A549 (cell line): ENCODE measurements at regions not wholly inside any gene's neighbourhood (a gene's known extent, or its start where the extent isn't known, plus 50 kb on each side); places are given as distances from the start of the nearest gene placed in this dataset.
"Not testable (repeated sequence)": the region's sequence is repeated elsewhere in the genome, so short reads cannot be mapped to it uniquely, and the experiment has no call there.

ENCODE experiments used
- ATAC-seq, 2 experiments: fragments of 200-7000 bp in 1 of 2; fragments of >200 bp in 1 of 2; cut with Nextera tagmentation in 1 of 2; cut with Tn5 transposase in 1 of 2; 3 replicates each; pipeline versions ENCODE4 v1.8.0 to v1.9.1; 2018 to 2020; ENCODE audit warnings: mild to moderate bottlenecking in 1 of 2, moderate library complexity in 1 of 2
- CTCF ChIA-PET: fragments of 300-600 bp; sonication (Branson Sonifier 250); formaldehyde crosslinking; extraction: SDS; loops from one replicate; lab custom pipeline; 2021; ENCODE audit warnings: antibody characterized with exemption, inconsistent platforms; lab: Yijun Ruan, JAX
- POLR2A ChIA-PET: fragments of 350-600 bp; formaldehyde crosslinking; extraction: SDS; loops from one replicate; lab custom pipeline; 2021; ENCODE audit warnings: antibody characterized with exemption, inconsistent platforms; lab: Yijun Ruan, JAX
- DNase-seq, 2 experiments: peaks; one replicate each; pipeline versions ENCODE4 v3.0.0 to v3.0.0-alpha.2; 2011 to 2016; ENCODE audit warnings: low read depth in 1 of 2, low spot score in 1 of 2
- FAIRE-seq: peaks from 2 replicates; lab custom pipeline; 2011; peaks lifted over from hg19 to GRCh38; lab: Jason Lieb, UNC
- H3K27ac ChIP-seq, 2 experiments: fragments of >200 bp; sonication (Bioruptor Twin); formaldehyde crosslinking; 3 replicates each; pipeline ENCODE4 v1.5.1; 2016 to 2017
- H3K4me1 ChIP-seq: fragments of >200 bp; sonication (Bioruptor Twin); formaldehyde crosslinking; 3 replicates; pipeline ENCODE4 v1.6.1; 2016
- H3K4me2 ChIP-seq: fragments of >200 bp; sonication (Bioruptor Twin); formaldehyde crosslinking; 3 replicates; pipeline ENCODE4 v1.6.1; 2016
- H3K4me3 ChIP-seq: fragments of >200 bp; sonication (Bioruptor Twin); formaldehyde crosslinking; 3 replicates; pipeline ENCODE4 v1.5.1; 2016
- H3K9me3 ChIP-seq: fragments of >200 bp; sonication (Bioruptor Twin); formaldehyde crosslinking; 3 replicates; pipeline ENCODE4 v1.6.1; 2016
- BHLHE40 ChIP-seq: IDR thresholded peaks from 2 replicates; pipeline ENCODE4 v1.6.1; 2012; ENCODE audit warnings: low read depth, low read length, inconsistent platforms
- CBX8 ChIP-seq: fragments of 200-600 bp; sonication (generic); IDR thresholded peaks from 2 replicates; pipeline ENCODE4 v1.6.1; 2016
- CEBPB ChIP-seq, 2 experiments: fragments of >200 bp in 1 of 2; sonication (Bioruptor Twin) in 1 of 2; formaldehyde crosslinking in 1 of 2; IDR thresholded peaks; 2 replicates each; pipeline ENCODE4 v1.6.1; 2012 to 2016
- EHF ChIP-seq: fragments of 250-450 bp; sonication (Bioruptor Pico); IDR thresholded peaks from 2 replicates; pipeline ENCODE4 v1.5.0; 2020; ENCODE audit warnings: mild to moderate bottlenecking
- FOSL2 ChIP-seq, 2 experiments: fragments of 450-650 bp in 1 of 2; fragments of >200 bp in 1 of 2; sonication (Bioruptor Twin) in 1 of 2; formaldehyde crosslinking; IDR thresholded peaks; 2 replicates each; pipeline versions ENCODE4 v1.5.0 to v1.6.1; 2016 to 2020; ENCODE audit warnings: mild to moderate bottlenecking in 1 of 2, moderate library complexity in 1 of 2
- GATA3 ChIP-seq: IDR thresholded peaks from 2 replicates; pipeline ENCODE4 v1.6.1; 2012; ENCODE audit warnings: borderline replicate concordance
- HOXB13 ChIP-seq: fragments of 250-450 bp; sonication (Bioruptor Pico); IDR thresholded peaks from 2 replicates; pipeline ENCODE4 v1.5.0; 2020; ENCODE audit warnings: low read depth, mild to moderate bottlenecking, moderate library complexity
- HOXB5 ChIP-seq: fragments of 250-450 bp; sonication (Bioruptor Pico); IDR thresholded peaks from 2 replicates; pipeline ENCODE4 v1.5.0; 2020; ENCODE audit warnings: mild to moderate bottlenecking, moderate library complexity
- JUNB ChIP-seq: fragments of >200 bp; sonication (Bioruptor Twin); formaldehyde crosslinking; IDR thresholded peaks from 2 replicates; pipeline ENCODE4 v1.6.1; 2016
- MAFK ChIP-seq: fragments of 450-650 bp; IDR thresholded peaks from 2 replicates; pipeline ENCODE4 v1.6.1; 2014; ENCODE audit not compliant: partially characterized antibody
- MYC ChIP-seq: IDR thresholded peaks from 2 replicates; pipeline ENCODE4 v1.6.1; 2012; ENCODE audit warnings: mild to moderate bottlenecking, inconsistent platforms, low read length, improper control_type of control experiment, borderline replicate concordance
- NR3C1 ChIP-seq: fragments of >200 bp; sonication (Bioruptor Twin); formaldehyde crosslinking; IDR thresholded peaks from 3 replicates; pipeline ENCODE4 v1.6.1; 2017
- POLR2AphosphoS2 ChIP-seq: conservative IDR thresholded peaks from 2 replicates; pipeline ENCODE4 v1.6.1; 2012; ENCODE audit warnings: low read length, improper control_type of control experiment, inconsistent platforms
- RARB ChIP-seq: fragments of 250-450 bp; sonication (Bioruptor Pico); IDR thresholded peaks from 2 replicates; pipeline ENCODE4 v1.8.0; 2021; ENCODE audit warnings: mild to moderate bottlenecking, moderate library complexity
- RNF2 ChIP-seq: fragments of 200-600 bp; sonication (generic); IDR thresholded peaks from 2 replicates; pipeline ENCODE4 v1.6.1; 2016; ENCODE audit warnings: low read depth, mild to moderate bottlenecking, antibody characterized with exemption, moderate library complexity, borderline replicate concordance
- TFCP2L1 ChIP-seq: fragments of 250-450 bp; sonication (Bioruptor Pico); IDR thresholded peaks from 2 replicates; pipeline ENCODE4 v1.5.0; 2021; ENCODE audit warnings: mild to moderate bottlenecking
- ZFP36 ChIP-seq: fragments of 450-650 bp; IDR thresholded peaks from 2 replicates; pipeline ENCODE4 v1.6.1; 2014; ENCODE audit warnings: borderline replicate concordance; ENCODE audit not compliant: partially characterized antibody
- ZNF302 ChIP-seq: fragments of 250-450 bp; sonication (Bioruptor Pico); IDR thresholded peaks from 2 replicates; pipeline ENCODE4 v1.9.0; 2021; ENCODE audit warnings: inconsistent platforms, mild to moderate bottlenecking, moderate library complexity
- WGBS: methylation state at CpG from one replicate; pipeline ENCODE4 v1.1.6; 2017; ENCODE audit errors: missing lambda C conversion rate; 5-methylcytosine and 5-hydroxymethylcytosine counted together
- TF ChIP-seq, protein P1 (sequence below): fragments of 200-600 bp; sonication (generic); IDR thresholded peaks from 2 replicates; pipeline ENCODE4 v1.6.1; 2016; ENCODE audit warnings: antibody characterized with exemption, mild to moderate bottlenecking, moderate library complexity
- TF ChIP-seq, protein P2 (sequence below): IDR thresholded peaks from 2 replicates; pipeline ENCODE4 v1.6.1; 2012
- TF ChIP-seq, protein P3 (sequence below): IDR thresholded peaks from 2 replicates; pipeline ENCODE4 v1.6.1; 2012; ENCODE audit warnings: low read depth, borderline replicate concordance
- TF ChIP-seq, protein P4 (sequence below): fragments of 450-650 bp; IDR thresholded peaks from 2 replicates; pipeline ENCODE4 v1.6.1; 2014; ENCODE audit warnings: antibody characterized with exemption

DNA sequence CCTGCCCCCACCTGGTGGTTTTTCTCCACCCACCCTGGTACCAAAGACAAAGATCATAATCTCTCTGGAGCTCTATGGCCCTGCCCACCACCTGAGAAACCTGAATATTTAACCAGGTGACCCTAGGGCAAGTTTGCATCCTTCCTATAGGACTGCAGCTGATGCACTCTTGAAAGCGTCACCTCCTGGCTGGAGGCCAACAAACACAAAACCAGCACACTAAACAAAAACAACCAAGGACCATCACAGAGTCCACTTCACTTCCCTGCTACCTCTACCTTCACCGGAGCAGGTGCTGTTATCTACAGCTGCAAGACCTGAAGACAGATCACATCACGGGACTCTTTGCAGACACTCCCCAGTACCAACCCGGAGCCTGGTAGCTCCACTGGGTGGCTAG, 296.7 kb upstream of the FGF13 start:
- DNase-seq (no peak), FAIRE-seq (no peak), ATAC-seq (no peak)
- no peak overlapping the region for H3K4me2 ChIP-seq
- ChIA-PET CTCF (no interaction called here), POLR2A (no interaction called here)
- WGBS: 83% methylated on average over 1 of the region's 4 CpGs
- TF ChIP-seq FOSL2 (IDR thresholded peaks at IDR 0.05) (no peak), FOSL2 (CRISPR knock-in tag; IDR thresholded peaks at IDR 0.05) (no peak)
- no peaks in the 10 kb centered on the region for H3K9me3 ChIP-seq
- no peak overlapping the region for H3K4me3 ChIP-seq
- no peak overlapping the region for H3K27ac ChIP-seq
- H3K4me1 ChIP-seq: no peaks in the 10 kb centered on the region

DNA sequence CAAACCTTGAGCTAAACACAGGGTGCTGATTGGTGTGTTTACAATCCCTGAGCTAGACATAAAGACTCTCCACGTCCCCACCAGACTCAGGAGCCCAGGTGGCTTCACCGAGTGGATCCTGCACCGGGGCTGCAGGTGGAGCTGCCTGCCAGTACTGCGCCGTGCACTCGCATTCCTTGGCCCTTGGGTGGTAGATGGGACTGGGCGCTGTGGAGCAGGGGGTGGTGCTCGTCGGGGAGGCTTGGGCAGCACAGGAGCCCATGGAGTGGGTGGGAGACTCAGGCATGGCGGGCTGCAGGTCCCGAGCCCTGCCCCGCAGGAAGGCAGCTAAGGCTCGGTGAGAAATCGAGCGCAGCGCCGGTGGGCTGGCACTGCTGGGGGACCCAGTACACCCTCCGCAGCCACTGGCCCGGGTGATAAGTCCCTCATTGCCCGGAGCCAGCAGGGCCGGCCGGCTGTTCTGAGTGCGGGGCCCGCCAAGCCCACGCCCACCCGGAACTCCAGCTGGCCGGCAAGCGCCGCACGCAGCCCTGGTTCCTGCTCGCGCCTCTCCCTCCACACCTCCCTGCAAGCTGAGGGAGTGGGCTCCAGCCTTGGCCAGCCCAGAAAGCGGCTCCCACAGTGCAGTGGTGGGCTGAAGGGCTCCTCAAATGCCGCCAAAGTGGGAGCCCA, 292.5 kb upstream of the FGF13 start:
- H3K4me3 ChIP-seq, H3K9me3 ChIP-seq, POLR2A ChIA-PET, CTCF ChIA-PET, H3K4me2 ChIP-seq, ATAC-seq, FAIRE-seq, DNase-seq, H3K4me1 ChIP-seq, H3K27ac ChIP-seq: not testable (repeated sequence)
- no CpG with 5 or more reads among the region's 34 CpGs for WGBS

DNA sequence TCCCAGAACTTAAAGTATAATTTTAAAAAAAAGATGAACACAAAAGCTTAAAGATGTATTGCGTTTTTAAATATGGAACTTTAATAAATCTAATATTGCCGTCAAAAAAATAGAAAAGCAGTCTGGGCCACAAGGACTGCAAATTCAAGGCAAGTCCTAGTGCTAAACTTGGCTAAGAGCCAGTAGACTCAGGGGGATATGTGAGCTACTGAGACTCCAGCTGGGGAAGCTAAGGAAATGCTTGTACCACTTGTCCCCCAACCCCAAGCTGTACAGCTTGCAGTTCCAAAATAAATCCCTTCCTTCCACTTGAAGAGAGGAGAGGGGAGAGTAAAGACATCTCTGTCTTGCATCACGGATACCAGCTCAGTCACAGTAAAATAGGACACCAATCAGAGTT, 290.8 kb upstream of the FGF13 start:
- TF ChIP-seq, protein P1, sequence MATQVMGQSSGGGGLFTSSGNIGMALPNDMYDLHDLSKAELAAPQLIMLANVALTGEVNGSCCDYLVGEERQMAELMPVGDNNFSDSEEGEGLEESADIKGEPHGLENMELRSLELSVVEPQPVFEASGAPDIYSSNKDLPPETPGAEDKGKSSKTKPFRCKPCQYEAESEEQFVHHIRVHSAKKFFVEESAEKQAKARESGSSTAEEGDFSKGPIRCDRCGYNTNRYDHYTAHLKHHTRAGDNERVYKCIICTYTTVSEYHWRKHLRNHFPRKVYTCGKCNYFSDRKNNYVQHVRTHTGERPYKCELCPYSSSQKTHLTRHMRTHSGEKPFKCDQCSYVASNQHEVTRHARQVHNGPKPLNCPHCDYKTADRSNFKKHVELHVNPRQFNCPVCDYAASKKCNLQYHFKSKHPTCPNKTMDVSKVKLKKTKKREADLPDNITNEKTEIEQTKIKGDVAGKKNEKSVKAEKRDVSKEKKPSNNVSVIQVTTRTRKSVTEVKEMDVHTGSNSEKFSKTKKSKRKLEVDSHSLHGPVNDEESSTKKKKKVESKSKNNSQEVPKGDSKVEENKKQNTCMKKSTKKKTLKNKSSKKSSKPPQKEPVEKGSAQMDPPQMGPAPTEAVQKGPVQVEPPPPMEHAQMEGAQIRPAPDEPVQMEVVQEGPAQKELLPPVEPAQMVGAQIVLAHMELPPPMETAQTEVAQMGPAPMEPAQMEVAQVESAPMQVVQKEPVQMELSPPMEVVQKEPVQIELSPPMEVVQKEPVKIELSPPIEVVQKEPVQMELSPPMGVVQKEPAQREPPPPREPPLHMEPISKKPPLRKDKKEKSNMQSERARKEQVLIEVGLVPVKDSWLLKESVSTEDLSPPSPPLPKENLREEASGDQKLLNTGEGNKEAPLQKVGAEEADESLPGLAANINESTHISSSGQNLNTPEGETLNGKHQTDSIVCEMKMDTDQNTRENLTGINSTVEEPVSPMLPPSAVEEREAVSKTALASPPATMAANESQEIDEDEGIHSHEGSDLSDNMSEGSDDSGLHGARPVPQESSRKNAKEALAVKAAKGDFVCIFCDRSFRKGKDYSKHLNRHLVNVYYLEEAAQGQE: no peak
- TF ChIP-seq MAFK (no peak), GATA3 (no peak), BHLHE40 (no peak), HOXB5 (no peak), CBX8 (no peak), RNF2 (no peak), CEBPB (IDR thresholded peaks at IDR 0.05) (no peak), POLR2AphosphoS2 (no peak)
- TF ChIP-seq, protein P2, sequence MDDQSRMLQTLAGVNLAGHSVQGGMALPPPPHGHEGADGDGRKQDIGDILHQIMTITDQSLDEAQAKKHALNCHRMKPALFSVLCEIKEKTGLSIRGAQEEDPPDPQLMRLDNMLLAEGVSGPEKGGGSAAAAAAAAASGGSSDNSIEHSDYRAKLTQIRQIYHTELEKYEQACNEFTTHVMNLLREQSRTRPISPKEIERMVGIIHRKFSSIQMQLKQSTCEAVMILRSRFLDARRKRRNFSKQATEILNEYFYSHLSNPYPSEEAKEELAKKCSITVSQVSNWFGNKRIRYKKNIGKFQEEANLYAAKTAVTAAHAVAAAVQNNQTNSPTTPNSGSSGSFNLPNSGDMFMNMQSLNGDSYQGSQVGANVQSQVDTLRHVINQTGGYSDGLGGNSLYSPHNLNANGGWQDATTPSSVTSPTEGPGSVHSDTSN: no peak
- no peak for ATAC-seq
- H3K4me1 ChIP-seq: no peaks in the 10 kb centered on the region
- no peak overlapping the region for H3K4me2 ChIP-seq
- DNase-seq: no peak
- ChIA-PET CTCF (no interaction called here), POLR2A (no interaction called here)
- no peak overlapping the region for H3K27ac ChIP-seq
- WGBS: 22% methylated on average over 3 of the region's 3 CpGs
- no peaks in the 10 kb centered on the region for H3K9me3 ChIP-seq
- no peak overlapping the region for H3K4me3 ChIP-seq
- no peak for FAIRE-seq

DNA sequence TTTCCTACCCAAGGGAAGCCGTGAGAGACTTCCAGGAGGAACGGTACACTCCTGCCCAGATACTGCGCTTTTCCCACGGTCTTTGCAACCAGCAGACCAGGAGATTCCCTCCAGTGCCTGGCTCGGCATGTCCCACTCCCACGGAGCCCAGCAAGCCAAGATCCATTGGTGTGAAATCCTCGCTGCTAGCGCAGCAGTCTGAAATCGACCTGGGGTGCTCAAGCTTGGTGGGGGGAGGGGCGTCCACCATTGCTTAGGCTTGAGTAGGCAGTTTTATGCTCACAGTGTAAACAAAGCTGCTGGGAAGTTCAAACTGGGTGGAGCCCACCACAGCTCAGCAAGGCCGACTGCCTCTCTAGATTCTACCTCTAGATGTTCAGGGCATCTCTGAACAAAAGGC, 284.8 kb upstream of the FGF13 start:
- Histone ChIP-seq H3K4me2 (no peak overlapping the region), H3K4me1 (no peaks in the 10 kb centered on the region), H3K27ac (no peak overlapping the region)
- no peak for FAIRE-seq
- 12% methylated on average over 6 of the region's 11 CpGs for WGBS
- TF ChIP-seq RNF2 (no peak), NR3C1 (no peak), BHLHE40 (no peak), TFCP2L1 (CRISPR knock-in tag) (no peak), EHF (no peak), MYC (no peak), HOXB13 (CRISPR knock-in tag) (no peak), POLR2AphosphoS2 (no peak), JUNB (no peak), ZNF302 (CRISPR knock-in tag) (no peak), ZFP36 (no peak), RARB (CRISPR knock-in tag) (no peak)
- TF ChIP-seq, protein P3, sequence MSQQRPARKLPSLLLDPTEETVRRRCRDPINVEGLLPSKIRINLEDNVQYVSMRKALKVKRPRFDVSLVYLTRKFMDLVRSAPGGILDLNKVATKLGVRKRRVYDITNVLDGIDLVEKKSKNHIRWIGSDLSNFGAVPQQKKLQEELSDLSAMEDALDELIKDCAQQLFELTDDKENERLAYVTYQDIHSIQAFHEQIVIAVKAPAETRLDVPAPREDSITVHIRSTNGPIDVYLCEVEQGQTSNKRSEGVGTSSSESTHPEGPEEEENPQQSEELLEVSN: no peak
- TF ChIP-seq, protein P4, sequence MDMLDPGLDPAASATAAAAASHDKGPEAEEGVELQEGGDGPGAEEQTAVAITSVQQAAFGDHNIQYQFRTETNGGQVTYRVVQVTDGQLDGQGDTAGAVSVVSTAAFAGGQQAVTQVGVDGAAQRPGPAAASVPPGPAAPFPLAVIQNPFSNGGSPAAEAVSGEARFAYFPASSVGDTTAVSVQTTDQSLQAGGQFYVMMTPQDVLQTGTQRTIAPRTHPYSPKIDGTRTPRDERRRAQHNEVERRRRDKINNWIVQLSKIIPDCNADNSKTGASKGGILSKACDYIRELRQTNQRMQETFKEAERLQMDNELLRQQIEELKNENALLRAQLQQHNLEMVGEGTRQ: no peak
- TF ChIP-seq, all 56 proteins: peak for 0
- H3K9me3 ChIP-seq: no peaks in the 10 kb centered on the region
- ATAC-seq (no peak), DNase-seq (no peak)
- no peak overlapping the region for H3K4me3 ChIP-seq
- CTCF ChIA-PET: no interaction called here
- POLR2A ChIA-PET: no interaction called here
